Esophagus muscularis mucosa (tissue), 3 donors: ENCODE measurements at regions not wholly inside any gene's neighbourhood (a gene's known extent, or its start where the extent isn't known, plus 50 kb on each side); places are given as distances from the start of the nearest gene placed in this dataset.

Source experiments
- POLR2A ChIP-seq: fragments of 450-650 bp; IDR thresholded peaks from one replicate; pipeline ENCODE4 v1.6.1; 2017; ENCODE audit warnings: antibody characterized with exemption, moderate library complexity, mild to moderate bottlenecking, low read depth
- TF ChIP-seq, protein P1 (sequence below), 3 experiments: fragments of 200-600 bp in 2 of 3; fragments of 450-650 bp in 1 of 3; sonication (generic) in 2 of 3; IDR thresholded peaks; one replicate each; pipeline ENCODE4 v1.5.1; 2017 to 2019; ENCODE audit warnings: antibody characterized with exemption in 3 of 3, mild to moderate bottlenecking in 2 of 3, moderate library complexity in 1 of 3

- no peak for TF ChIP-seq POLR2A
- TF ChIP-seq, protein P1, sequence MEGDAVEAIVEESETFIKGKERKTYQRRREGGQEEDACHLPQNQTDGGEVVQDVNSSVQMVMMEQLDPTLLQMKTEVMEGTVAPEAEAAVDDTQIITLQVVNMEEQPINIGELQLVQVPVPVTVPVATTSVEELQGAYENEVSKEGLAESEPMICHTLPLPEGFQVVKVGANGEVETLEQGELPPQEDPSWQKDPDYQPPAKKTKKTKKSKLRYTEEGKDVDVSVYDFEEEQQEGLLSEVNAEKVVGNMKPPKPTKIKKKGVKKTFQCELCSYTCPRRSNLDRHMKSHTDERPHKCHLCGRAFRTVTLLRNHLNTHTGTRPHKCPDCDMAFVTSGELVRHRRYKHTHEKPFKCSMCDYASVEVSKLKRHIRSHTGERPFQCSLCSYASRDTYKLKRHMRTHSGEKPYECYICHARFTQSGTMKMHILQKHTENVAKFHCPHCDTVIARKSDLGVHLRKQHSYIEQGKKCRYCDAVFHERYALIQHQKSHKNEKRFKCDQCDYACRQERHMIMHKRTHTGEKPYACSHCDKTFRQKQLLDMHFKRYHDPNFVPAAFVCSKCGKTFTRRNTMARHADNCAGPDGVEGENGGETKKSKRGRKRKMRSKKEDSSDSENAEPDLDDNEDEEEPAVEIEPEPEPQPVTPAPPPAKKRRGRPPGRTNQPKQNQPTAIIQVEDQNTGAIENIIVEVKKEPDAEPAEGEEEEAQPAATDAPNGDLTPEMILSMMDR (IDR thresholded peaks at IDR 0.05): no peak
These were observed 290.8 kb downstream of the YTHDC2 start for GRCh38 chr5:113804264-113804663.
